Memory B cell (primary cell): ENCODE measurements at regions not wholly inside any gene's neighbourhood (a gene's known extent, or its start where the extent isn't known, plus 50 kb on each side); places are given as distances from the start of the nearest gene placed in this dataset.

ENCODE experiments used
- ATAC-seq: fragments of 150-1000 bp; cut with Tn5 transposase; 2 replicates; pipeline ENCODE4 v1.10.0; 2021; ENCODE audit warnings: low read depth, mild to moderate bottlenecking, moderate library complexity
- DNase-seq, 2 donors: peaks; one replicate each; pipeline ENCODE4 v3.0.0; 2022; ENCODE audit warnings: low spot score in 2 of 2
- H3K27ac Mint-ChIP-seq: one replicate; pipeline ENCODE4 v1.8.0; 2022; ENCODE audit warnings: mild to moderate bottlenecking, moderate library complexity, mixed read lengths
- H3K27me3 Mint-ChIP-seq: one replicate; pipeline ENCODE4 v1.8.0; 2022; ENCODE audit warnings: mixed read lengths
- H3K36me3 Mint-ChIP-seq: one replicate; pipeline ENCODE4 v1.8.0; 2022; ENCODE audit warnings: mild to moderate bottlenecking, mixed read lengths
- H3K4me1 Mint-ChIP-seq: one replicate; pipeline ENCODE4 v1.8.0; 2022; ENCODE audit warnings: mixed read lengths
- H3K4me3 Mint-ChIP-seq: one replicate; pipeline ENCODE4 v1.8.0; 2022; ENCODE audit warnings: mild to moderate bottlenecking, moderate library complexity, mixed read lengths
- H3K9me3 Mint-ChIP-seq: one replicate; pipeline ENCODE4 v1.8.0; 2022; ENCODE audit warnings: mixed read lengths

- H3K4me3 Mint-ChIP-seq, result no peak overlapping the region
- no peaks in the 10 kb centered on the region for H3K4me1 Mint-ChIP-seq
- H3K27ac Mint-ChIP-seq, result no peak overlapping the region
- DNase-seq, result no peak
- H3K36me3 Mint-ChIP-seq, result no peaks in the 10 kb centered on the region
- ATAC-seq, result no peak
- peaks cover 5% of the 10 kb centered on the region for H3K9me3 Mint-ChIP-seq
- no peaks in the 10 kb centered on the region for H3K27me3 Mint-ChIP-seq
Measured at GRCh38 chr13:90797335-90797734, 550.2 kb upstream of the MIR17HG start.

GRCh38 chr13:90798381-90798780, 549.1 kb upstream of the MIR17HG start:
- no peak overlapping the region for H3K4me3 Mint-ChIP-seq

GRCh38 chr13:90800082-90800746, 547.3 kb upstream of the MIR17HG start:
- Mint-ChIP-seq H3K9me3 (peaks cover 2% of the 10 kb centered on the region), H3K36me3 (no peaks in the 10 kb centered on the region), H3K27me3 (no peaks in the 10 kb centered on the region), H3K27ac (no peak overlapping the region), H3K4me3 (no peak overlapping the region), H3K4me1 (no peaks in the 10 kb centered on the region)
- ATAC-seq, result no peak
- DNase-seq, result no peak

More at GRCh38 chr13:90798381-90798780, 549.1 kb upstream of the MIR17HG start:
- no peaks in the 10 kb centered on the region for H3K27me3 Mint-ChIP-seq
- ATAC-seq (no peak), DNase-seq (no peak)
- peaks cover 5% of the 10 kb centered on the region for H3K9me3 Mint-ChIP-seq
- no peak overlapping the region for H3K27ac Mint-ChIP-seq
- H3K4me1 Mint-ChIP-seq, result no peaks in the 10 kb centered on the region
- no peaks in the 10 kb centered on the region for H3K36me3 Mint-ChIP-seq

DNA sequence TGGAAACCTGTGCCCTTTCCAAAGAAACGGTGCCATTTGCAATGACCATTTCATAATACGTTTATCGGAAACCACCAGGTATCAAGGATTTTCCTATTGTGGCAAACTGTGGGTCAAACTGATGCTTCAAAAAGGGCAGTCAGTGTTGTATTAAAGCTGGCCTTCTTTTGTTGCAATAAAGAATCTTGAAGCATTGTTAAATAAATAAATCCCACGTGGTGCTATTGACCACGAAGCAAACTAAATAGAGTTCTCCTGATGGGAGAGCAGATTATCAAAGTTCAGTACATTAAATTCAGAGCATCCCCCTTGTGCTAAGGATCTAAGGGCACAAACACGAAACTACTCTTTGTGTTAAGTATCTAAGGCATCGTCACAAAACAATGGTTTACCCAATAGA, 545.9 kb upstream of the MIR17HG start:
- H3K4me3 Mint-ChIP-seq, result no peak overlapping the region
- H3K36me3 Mint-ChIP-seq, result no peaks in the 10 kb centered on the region
- DNase-seq, result no peak
- H3K27ac Mint-ChIP-seq, result no peak overlapping the region
- H3K27me3 Mint-ChIP-seq, result no peaks in the 10 kb centered on the region
- H3K9me3 Mint-ChIP-seq, result no peaks in the 10 kb centered on the region
- no peaks in the 10 kb centered on the region for H3K4me1 Mint-ChIP-seq
- ATAC-seq, result no peak

DNA sequence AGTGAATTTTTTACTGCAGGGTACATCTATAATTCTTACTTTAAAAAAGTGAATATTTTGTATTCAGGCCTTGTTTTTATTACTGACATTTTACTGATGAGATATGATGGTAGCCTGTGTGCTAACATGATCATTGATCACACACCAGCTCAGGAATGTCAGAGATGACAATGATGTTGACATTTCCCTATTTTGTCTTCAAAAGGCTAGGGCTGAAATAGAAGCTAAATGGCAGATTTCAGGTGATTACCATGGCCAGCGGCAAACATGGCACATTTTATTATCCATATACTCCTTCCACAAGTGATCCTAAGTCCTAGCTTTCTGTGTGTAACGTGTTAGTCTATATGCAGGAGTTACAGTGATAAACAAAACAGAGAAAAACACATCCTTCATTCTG, 544.3 kb upstream of the MIR17HG start:
- no peaks in the 10 kb centered on the region for H3K36me3 Mint-ChIP-seq
- no peak overlapping the region for H3K27ac Mint-ChIP-seq

GRCh38 chr13:90806016-90806615, 541.4 kb upstream of the MIR17HG start:
- ATAC-seq (no peak), DNase-seq (no peak)
- Mint-ChIP-seq H3K4me3 (no peak overlapping the region), H3K36me3 (no peaks in the 10 kb centered on the region), H3K9me3 (no peaks in the 10 kb centered on the region), H3K27me3 (no peaks in the 10 kb centered on the region), H3K4me1 (no peaks in the 10 kb centered on the region), H3K27ac (no peak overlapping the region)

More for the DNA sequence above, 544.3 kb upstream of the MIR17HG start:
- Mint-ChIP-seq H3K4me3 (no peak overlapping the region), H3K9me3 (no peaks in the 10 kb centered on the region), H3K4me1 (no peaks in the 10 kb centered on the region), H3K27me3 (no peaks in the 10 kb centered on the region)
- DNase-seq, result no peak
- no peak for ATAC-seq

DNA sequence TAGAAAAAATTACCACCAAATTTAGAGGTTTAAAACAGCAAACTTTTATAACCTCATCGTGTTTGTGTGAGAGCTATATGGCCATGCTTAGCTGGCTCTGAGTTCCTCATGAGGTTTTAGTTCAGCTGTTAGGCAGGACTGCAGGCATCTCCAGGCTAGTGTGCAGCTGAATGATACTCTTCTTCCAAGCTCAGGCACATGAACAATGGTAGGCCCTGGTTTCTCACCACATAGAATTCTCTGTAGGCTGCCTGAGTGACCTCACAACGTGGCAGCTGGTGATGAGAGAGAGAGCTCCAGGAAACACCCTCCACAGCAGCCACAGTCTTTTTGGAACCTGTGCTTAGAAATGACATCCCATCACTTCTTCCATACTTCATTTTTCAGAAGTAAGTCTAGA, 540.6 kb upstream of the MIR17HG start:
- H3K27me3 Mint-ChIP-seq, result no peaks in the 10 kb centered on the region
- H3K9me3 Mint-ChIP-seq, result no peaks in the 10 kb centered on the region
- no peak overlapping the region for H3K27ac Mint-ChIP-seq
- no peak for DNase-seq
- no peak overlapping the region for H3K4me3 Mint-ChIP-seq
- no peaks in the 10 kb centered on the region for H3K36me3 Mint-ChIP-seq
- H3K4me1 Mint-ChIP-seq, result no peaks in the 10 kb centered on the region
- no peak for ATAC-seq

DNA sequence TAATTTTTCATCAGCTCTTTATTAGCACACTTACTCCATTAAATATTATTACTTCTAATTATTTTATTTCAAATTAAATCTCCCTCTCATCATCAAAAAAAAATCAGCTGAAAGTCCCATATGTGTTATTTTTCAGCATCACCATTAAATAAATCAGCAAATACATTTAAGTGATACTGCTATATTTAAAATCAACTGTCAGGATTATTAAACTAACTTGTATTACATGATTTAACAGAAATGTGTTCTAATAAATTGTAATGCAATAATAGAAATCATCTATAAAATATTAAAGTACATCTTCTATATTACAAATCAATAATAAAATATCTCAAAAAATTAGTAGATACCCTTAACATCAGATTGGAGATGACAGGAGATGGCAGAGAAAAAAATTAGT, 538.6 kb upstream of the MIR17HG start:
- Mint-ChIP-seq H3K4me3 (no peak overlapping the region), H3K27ac (no peak overlapping the region), H3K36me3 (no peaks in the 10 kb centered on the region), H3K27me3 (no peaks in the 10 kb centered on the region), H3K9me3 (no peaks in the 10 kb centered on the region), H3K4me1 (no peaks in the 10 kb centered on the region)
- DNase-seq (no peak), ATAC-seq (no peak)

GRCh38 chr13:90824032-90824431, 523.5 kb upstream of the MIR17HG start:
- H3K9me3 Mint-ChIP-seq, result peaks cover 5% of the 10 kb centered on the region
- ATAC-seq (no peak), DNase-seq (no peak)
- no peak overlapping the region for H3K4me3 Mint-ChIP-seq
- no peaks in the 10 kb centered on the region for H3K4me1 Mint-ChIP-seq
- no peaks in the 10 kb centered on the region for H3K27me3 Mint-ChIP-seq
- no peaks in the 10 kb centered on the region for H3K36me3 Mint-ChIP-seq
- H3K27ac Mint-ChIP-seq, result no peak overlapping the region

DNA sequence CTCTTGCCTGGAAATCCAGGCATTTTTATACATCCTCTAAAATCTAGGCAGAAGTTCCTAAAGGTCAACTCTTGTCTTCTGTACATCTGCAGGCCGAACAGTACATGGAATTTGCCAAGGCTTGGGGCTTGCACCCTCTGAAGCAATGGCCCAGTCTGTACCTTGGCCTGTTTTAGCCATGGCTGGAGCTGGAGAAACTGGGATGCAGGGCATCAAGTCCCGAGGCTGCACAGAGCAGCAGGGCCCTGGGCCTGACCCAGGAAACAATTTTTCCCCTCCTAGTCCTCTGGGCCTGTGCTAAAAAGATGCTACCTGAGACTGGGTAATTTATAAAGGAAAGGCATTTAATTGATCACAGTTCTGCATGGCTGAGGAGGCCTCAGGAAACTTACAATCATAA, 520.8 kb upstream of the MIR17HG start:
- Mint-ChIP-seq H3K4me3 (no peak overlapping the region), H3K27ac (no peak overlapping the region), H3K36me3 (no peaks in the 10 kb centered on the region), H3K9me3 (peaks cover 5% of the 10 kb centered on the region), H3K4me1 (no peaks in the 10 kb centered on the region), H3K27me3 (no peaks in the 10 kb centered on the region)
- ATAC-seq (no peak), DNase-seq (no peak)

DNA sequence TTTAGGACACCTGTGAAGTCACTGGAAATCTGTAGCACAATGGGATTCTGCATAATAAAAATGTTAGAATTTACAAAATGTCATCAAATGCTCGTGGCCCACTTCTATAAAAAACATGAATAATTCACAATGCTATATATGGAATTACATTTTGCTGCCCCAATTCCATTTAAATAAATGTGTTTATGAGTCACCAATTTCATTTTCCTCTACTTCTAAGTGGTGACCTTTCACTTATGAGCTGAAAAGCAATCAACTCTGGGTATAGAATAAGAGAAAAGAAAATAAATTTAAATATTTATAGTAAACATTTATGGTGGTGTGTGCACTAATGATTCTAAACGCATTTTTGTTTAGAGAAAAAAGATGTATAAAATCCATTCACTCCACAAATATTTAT, 516.7 kb upstream of the MIR17HG start:
- Mint-ChIP-seq H3K4me3 (no peak overlapping the region), H3K27me3 (no peaks in the 10 kb centered on the region), H3K27ac (no peak overlapping the region), H3K4me1 (no peaks in the 10 kb centered on the region), H3K36me3 (no peaks in the 10 kb centered on the region), H3K9me3 (peaks cover 6% of the 10 kb centered on the region)
- no peak for DNase-seq
- no peak for ATAC-seq

GRCh38 chr13:90833951-90834350, 513.5 kb upstream of the MIR17HG start:
- Mint-ChIP-seq H3K9me3 (peaks cover 8% of the 10 kb centered on the region), H3K27ac (no peak overlapping the region), H3K27me3 (no peaks in the 10 kb centered on the region), H3K36me3 (no peaks in the 10 kb centered on the region), H3K4me3 (no peak overlapping the region), H3K4me1 (no peaks in the 10 kb centered on the region)
- ATAC-seq (no peak), DNase-seq (no peak)

DNA sequence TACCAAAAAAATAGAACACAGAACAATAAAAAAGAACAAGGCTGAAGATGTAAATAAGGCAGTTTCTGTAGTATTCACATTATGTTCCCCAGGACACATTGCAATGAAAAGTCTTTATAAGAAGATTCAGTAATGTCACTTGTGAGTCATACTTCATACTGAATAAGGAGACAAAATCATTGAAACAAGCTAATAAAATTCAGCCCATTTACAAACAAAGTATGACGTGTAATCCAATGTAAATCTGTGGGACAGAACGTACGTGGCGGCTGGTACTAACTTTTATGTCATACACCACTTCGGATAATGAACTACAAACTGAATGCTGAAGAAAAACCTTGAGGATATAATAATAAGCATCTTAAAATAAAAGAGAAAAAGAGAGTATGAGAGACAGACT, 512.8 kb upstream of the MIR17HG start:
- no peaks in the 10 kb centered on the region for H3K36me3 Mint-ChIP-seq
- no peak for ATAC-seq
- H3K9me3 Mint-ChIP-seq, result peaks cover 8% of the 10 kb centered on the region
- H3K27ac Mint-ChIP-seq, result no peak overlapping the region
- no peaks in the 10 kb centered on the region for H3K27me3 Mint-ChIP-seq
- no peak overlapping the region for H3K4me3 Mint-ChIP-seq
- no peaks in the 10 kb centered on the region for H3K4me1 Mint-ChIP-seq
- DNase-seq, result no peak

- Mint-ChIP-seq H3K36me3 (no peaks in the 10 kb centered on the region), H3K27me3 (no peaks in the 10 kb centered on the region), H3K4me3 (no peak overlapping the region), H3K27ac (no peak overlapping the region), H3K4me1 (no peaks in the 10 kb centered on the region), H3K9me3 (peaks cover 14% of the 10 kb centered on the region)
- DNase-seq (no peak), ATAC-seq (no peak)
Measured at GRCh38 chr13:90835826-90836225, 511.7 kb upstream of the MIR17HG start.

DNA sequence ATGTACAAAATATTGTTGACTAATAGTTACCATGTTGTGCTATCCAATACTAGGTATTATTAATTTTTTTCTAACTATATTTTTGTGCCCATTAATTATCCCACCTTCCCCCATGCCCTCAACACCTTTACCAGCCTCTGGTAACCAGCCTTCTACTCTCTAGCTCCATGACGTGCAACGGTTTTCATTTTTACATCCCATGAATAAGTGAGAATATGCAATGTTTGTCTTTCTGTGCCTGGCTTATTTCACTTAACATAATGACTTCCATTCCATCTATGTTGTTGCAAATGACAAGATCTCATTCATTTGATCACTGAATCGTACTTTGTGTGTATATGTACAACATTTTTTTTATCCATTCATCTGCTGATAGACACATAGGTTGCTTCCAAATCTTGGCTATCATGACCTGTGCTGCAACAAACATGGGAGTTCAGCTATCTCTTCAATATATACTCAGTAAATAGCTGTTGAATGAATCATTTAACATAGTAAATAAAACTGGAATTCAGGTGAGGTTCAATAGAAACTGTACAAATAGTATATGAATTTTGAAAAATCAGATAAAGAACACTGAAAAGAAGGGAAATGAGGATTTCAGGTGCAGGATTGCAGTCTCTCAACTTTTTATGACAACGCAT, 509.0 kb upstream of the MIR17HG start:
- Mint-ChIP-seq H3K27me3 (no peaks in the 10 kb centered on the region), H3K4me3 (no peak overlapping the region), H3K36me3 (no peaks in the 10 kb centered on the region), H3K4me1 (no peaks in the 10 kb centered on the region), H3K27ac (no peak overlapping the region), H3K9me3 (peaks cover 16% of the 10 kb centered on the region)
- DNase-seq (no peak), ATAC-seq (no peak)
